ENCODE measurements at regions not wholly inside any gene's neighbourhood (a gene's known extent, or its start where the extent isn't known, plus 50 kb on each side); places are given as distances from the start of the nearest gene placed in this dataset.

GRCh38 chr3:189563853-189564563 is 67.2 kb upstream of the TP63 start:
- DNase-seq, result no peak

- no peak for DNase-seq
Observed at GRCh38 chr3:189566550-189567130, 64.5 kb upstream of the TP63 start.

- no peak for DNase-seq
Observed at GRCh38 chr3:189567322-189567721, 63.9 kb upstream of the TP63 start.

GRCh38 chr3:189567766-189568420 is 63.3 kb upstream of the TP63 start:
- no peak for DNase-seq

- no peak for DNase-seq
Observed at GRCh38 chr3:189568961-189569360, 62.2 kb upstream of the TP63 start.

GRCh38 chr3:189569473-189569872 is 61.7 kb upstream of the TP63 start:
- no peak for DNase-seq

GRCh38 chr3:189570916-189571315 is 60.3 kb upstream of the TP63 start:
- DNase-seq, result no peak

- no peak for DNase-seq
Observed at GRCh38 chr3:189572249-189572648, 58.9 kb upstream of the TP63 start.

- DNase-seq, result no peak
Observed at GRCh38 chr3:189573004-189573403, 58.2 kb upstream of the TP63 start.

- DNase-seq, result no peak
Observed at GRCh38 chr3:189576486-189576885, 54.7 kb upstream of the TP63 start.

- DNase-seq, result no peak
Observed at GRCh38 chr3:189577050-189577951, 53.9 kb upstream of the TP63 start.

- no peak for DNase-seq
Observed at GRCh38 chr3:189580190-189580589, 51.0 kb upstream of the TP63 start.

Data from NCI-H1092 treated with DMSO at 0.1 percent for 48 hours (cell line).